GM23338 (cell line): ENCODE measurements at regions not wholly inside any gene's neighbourhood (a gene's known extent, or its start where the extent isn't known, plus 50 kb on each side); places are given as distances from the start of the nearest gene placed in this dataset.
A peak's percentile ranks its signal among the peaks of the same experiment; 100 is the strongest.

Experiments
- ATAC-seq: fragments of 200-7000 bp; cut with Tn5 transposase; 3 replicates; pipeline ENCODE4 v1.9.1; 2020
- DNase-seq: peaks from one replicate; pipeline ENCODE4 v3.0.0-alpha.2; 2015; ENCODE audit warnings: low spot score
- H2AFZ ChIP-seq: fragments of 200-600 bp; sonication (generic); 2 replicates; pipeline ENCODE4 v1.8.0; 2016; ENCODE audit warnings: antibody characterized with exemption, mild to moderate bottlenecking, moderate library complexity
- H3F3A ChIP-seq: fragments of 200-600 bp; sonication (generic); replicated peaks from 2 replicates; pipeline ENCODE4 v1.8.0; 2017; ENCODE audit warnings: antibody characterized with exemption, mixed run types, low read depth
- H3K27ac ChIP-seq: fragments of 200-600 bp; sonication (generic); 2 replicates; pipeline ENCODE4 v1.6.1; 2016; ENCODE audit warnings: low read depth
- H3K27me3 ChIP-seq: fragments of 200-600 bp; sonication (generic); 2 replicates; pipeline ENCODE4 v1.8.0; 2016; ENCODE audit warnings: mild to moderate bottlenecking, mixed run types, moderate library complexity; ENCODE audit not compliant: insufficient read depth
- H3K36me3 ChIP-seq: fragments of 200-600 bp; sonication (generic); 2 replicates; pipeline ENCODE4 v1.8.0; 2016; ENCODE audit warnings: mild to moderate bottlenecking; ENCODE audit not compliant: insufficient read depth
- H3K4me1 ChIP-seq: fragments of 200-600 bp; sonication (generic); 2 replicates; pipeline ENCODE4 v1.8.0; 2016; ENCODE audit warnings: mild to moderate bottlenecking, moderate library complexity; ENCODE audit not compliant: insufficient read depth
- H3K4me2 ChIP-seq: fragments of 200-600 bp; sonication (generic); 2 replicates; pipeline ENCODE4 v1.7.1; 2017; ENCODE audit warnings: mixed run types
- H3K4me3 ChIP-seq: fragments of 200-600 bp; sonication (generic); 2 replicates; pipeline ENCODE4 v1.6.1; 2016; ENCODE audit warnings: mixed run types
- H3K79me2 ChIP-seq: fragments of 200-600 bp; sonication (generic); replicated peaks from 2 replicates; pipeline ENCODE4 v1.8.0; 2017; ENCODE audit warnings: mild to moderate bottlenecking; ENCODE audit not compliant: insufficient read depth
- H3K9me2 ChIP-seq: fragments of 200-600 bp; sonication (generic); 2 replicates; pipeline ENCODE4 v1.8.0; 2017; ENCODE audit not compliant: insufficient read depth
- H4K20me1 ChIP-seq: fragments of 200-600 bp; sonication (generic); replicated peaks from 2 replicates; pipeline ENCODE4 v1.8.0; 2017; ENCODE audit warnings: mild to moderate bottlenecking; ENCODE audit not compliant: insufficient read depth
- H3K27ac Mint-ChIP-seq: 2 replicates; pipeline ENCODE4 v1.8.0; 2020; ENCODE audit warnings: inconsistent platforms, mild to moderate bottlenecking, moderate library complexity, mixed read lengths
- H3K27me3 Mint-ChIP-seq: 3 replicates; pipeline ENCODE4 v1.8.0; 2022; ENCODE audit warnings: low read depth, mild to moderate bottlenecking, moderate library complexity, mixed read lengths, inconsistent platforms; ENCODE audit not compliant: insufficient read depth, poor library complexity
- H3K36me3 Mint-ChIP-seq: 3 replicates; pipeline ENCODE4 v1.8.0; 2021; ENCODE audit warnings: low read depth, mild to moderate bottlenecking, inconsistent platforms, moderate library complexity, mixed read lengths
- H3K4me1 Mint-ChIP-seq: 3 replicates; pipeline ENCODE4 v1.8.0; 2020; ENCODE audit warnings: mild to moderate bottlenecking, inconsistent platforms, mixed read lengths
- H3K4me3 Mint-ChIP-seq: 3 replicates; pipeline ENCODE4 v1.8.0; 2021; ENCODE audit warnings: moderate library complexity, mild to moderate bottlenecking, inconsistent platforms, mixed read lengths
- H3K9me3 Mint-ChIP-seq: 3 replicates; pipeline ENCODE4 v1.8.0; 2020; ENCODE audit warnings: moderate library complexity, mild to moderate bottlenecking, inconsistent platforms, mixed read lengths
- CREB1 ChIP-seq: fragments of 250-450 bp; sonication (Bioruptor Pico); IDR thresholded peaks from 2 replicates; pipeline ENCODE4 v1.5.0; 2020; ENCODE audit warnings: low read depth, mild to moderate bottlenecking, moderate library complexity
- ETS1 ChIP-seq: IDR thresholded peaks from 2 replicates; pipeline ENCODE4 v1.6.1; 2016; ENCODE audit warnings: antibody characterized with exemption
- EZH2 ChIP-seq: fragments of 200-600 bp; sonication (generic); IDR thresholded peaks from one replicate; pipeline ENCODE4 v1.8.0; 2017; ENCODE audit warnings: antibody characterized with exemption, mild to moderate bottlenecking, low read depth; ENCODE audit not compliant: unreplicated experiment
- ZNF331 ChIP-seq: fragments of 250-450 bp; sonication (Bioruptor Pico); IDR thresholded peaks from 2 replicates; pipeline ENCODE4 v1.5.0; 2020; ENCODE audit warnings: low read depth, mild to moderate bottlenecking, moderate library complexity
- ZNF462 ChIP-seq: fragments of 250-450 bp; sonication (Bioruptor Pico); IDR thresholded peaks from 2 replicates; pipeline ENCODE4 v1.5.0; 2020; ENCODE audit warnings: mild to moderate bottlenecking, moderate library complexity

GRCh38 chr18:23356424-23356823, 96.7 kb upstream of the RIOK3 start:
- Histone ChIP-seq H3K27me3 (no peaks in the 10 kb centered on the region), H3K9me2 (0 out of 2 replicates have a peak, but pooled peaks cover 3% of the 10 kb centered on the region), H3K4me3 (no peak overlapping the region), H3K36me3 (no peaks in the 10 kb centered on the region), H3K4me1 (peaks cover 8% of the 10 kb centered on the region), H3K27ac (no peak overlapping the region), H3K4me2 (0 out of 2 replicates have a peak overlapping the region, but pooled peaks have one; percentile 35), H2AFZ (no peak overlapping the region), H3K79me2 (no peaks in the 10 kb centered on the region), H3F3A (no peaks in the 10 kb centered on the region), H4K20me1 (no peaks in the 10 kb centered on the region)
- peaks cover 1% of the 10 kb centered on the region for H3K27me3 Mint-ChIP-seq
- no peak for TF ChIP-seq ETS1
- no peak for TF ChIP-seq EZH2
- no peak for TF ChIP-seq CREB1 (CRISPR knock-in tag)
- no peak for TF ChIP-seq ZNF462 (CRISPR knock-in tag)
- no peak for TF ChIP-seq ZNF331 (CRISPR knock-in tag)
- peaks cover 24% of the 10 kb centered on the region for H3K4me1 Mint-ChIP-seq
- H3K9me3 Mint-ChIP-seq = no peaks in the 10 kb centered on the region; the same call in 2 of the 3 replicates
- H3K36me3 Mint-ChIP-seq = peaks cover 19% of the 10 kb centered on the region
- no peak overlapping the region for H3K4me3 Mint-ChIP-seq
- H3K27ac Mint-ChIP-seq = peak overlapping the region; percentile 36
- DNase-seq = no peak
- no peak for ATAC-seq
